NCI-H2171 (cell line): ENCODE measurements at regions not wholly inside any gene's neighbourhood (a gene's known extent, or its start where the extent isn't known, plus 50 kb on each side); places are given as distances from the start of the nearest gene placed in this dataset.

Experiments used
- DNase-seq: peaks from one replicate; lab custom pipeline; 2025; lab: John Stamatoyannopoulos, UW

- DNase-seq, result no peak
These were observed 98.6 kb downstream of the BCL2L11 start for GRCh38 chr2:111219285-111219684.

DNA sequence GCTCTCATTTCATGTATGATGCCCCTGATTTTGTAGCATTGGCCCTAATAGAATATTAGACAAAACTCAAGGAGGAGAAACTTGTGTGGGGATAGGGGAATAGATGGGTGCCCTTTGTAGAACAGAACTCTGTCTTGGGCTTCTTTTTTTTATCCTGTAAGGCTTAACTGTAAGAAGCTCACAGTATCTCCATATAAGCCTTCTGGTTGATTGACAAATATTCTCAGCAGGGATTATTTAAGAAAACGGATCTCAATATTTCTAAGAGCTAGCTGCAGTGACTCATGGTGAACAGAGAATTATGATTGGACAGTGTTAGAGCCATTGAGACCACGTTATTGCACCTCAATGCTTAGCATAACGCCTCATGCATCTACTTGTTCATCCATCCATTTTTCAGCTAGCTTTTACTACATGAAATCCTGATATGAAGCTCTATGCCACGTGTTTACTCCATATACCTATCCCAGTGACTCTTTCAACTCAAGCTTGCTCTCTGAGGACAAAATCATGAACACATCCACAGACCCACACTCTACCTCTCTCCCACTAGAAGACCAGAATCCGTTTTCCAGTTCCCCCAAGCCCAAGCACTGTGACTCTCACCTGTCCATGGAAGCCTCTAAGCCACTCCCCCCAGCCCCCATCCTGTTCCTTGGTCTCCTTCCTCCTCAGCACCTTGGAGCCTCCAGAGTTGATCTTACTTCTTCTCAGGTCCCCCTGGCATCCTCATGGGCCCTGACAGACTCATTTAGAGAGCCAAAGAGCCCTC is 99.2 kb downstream of the BCL2L11 start:
- DNase-seq, result no peak

DNA sequence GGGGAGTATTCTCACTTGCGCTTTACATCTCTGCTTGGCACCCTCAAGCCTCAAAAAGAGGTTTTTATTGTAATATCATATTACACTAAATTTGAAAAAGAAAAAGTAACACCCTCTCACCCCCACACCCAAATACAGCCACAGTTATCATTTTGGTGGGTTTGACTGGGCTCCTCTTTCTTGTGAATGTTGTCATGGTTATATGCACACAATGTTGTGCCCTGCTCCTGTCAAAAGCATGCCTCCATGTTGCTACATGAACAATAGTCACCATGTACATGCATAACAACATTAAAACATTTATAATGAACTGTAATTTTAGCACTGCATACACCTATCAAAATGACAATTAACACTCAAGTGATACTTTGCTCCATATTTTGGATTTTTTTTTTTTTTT is 100.2 kb downstream of the BCL2L11 start:
- DNase-seq, result no peak

DNA sequence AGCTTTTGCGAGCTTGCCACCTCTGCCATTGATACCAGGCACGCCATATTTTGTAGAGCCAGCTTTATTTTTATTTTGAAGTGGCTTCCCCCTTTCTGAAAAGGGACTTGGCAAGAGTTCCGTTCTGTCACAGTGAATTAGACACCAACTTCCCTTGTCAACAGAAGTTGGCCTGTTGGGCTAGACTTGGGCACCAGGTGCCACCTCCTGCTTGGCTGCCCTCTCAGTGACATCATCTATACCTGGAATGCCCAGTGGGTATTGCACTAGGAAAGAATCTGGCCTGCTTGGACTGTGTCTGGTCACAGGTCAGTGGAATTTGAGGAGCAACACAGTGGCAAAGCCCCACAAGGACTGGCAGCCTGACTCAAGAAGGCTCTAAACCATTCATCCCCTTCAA is 101.0 kb downstream of the BCL2L11 start:
- no peak for DNase-seq

DNA sequence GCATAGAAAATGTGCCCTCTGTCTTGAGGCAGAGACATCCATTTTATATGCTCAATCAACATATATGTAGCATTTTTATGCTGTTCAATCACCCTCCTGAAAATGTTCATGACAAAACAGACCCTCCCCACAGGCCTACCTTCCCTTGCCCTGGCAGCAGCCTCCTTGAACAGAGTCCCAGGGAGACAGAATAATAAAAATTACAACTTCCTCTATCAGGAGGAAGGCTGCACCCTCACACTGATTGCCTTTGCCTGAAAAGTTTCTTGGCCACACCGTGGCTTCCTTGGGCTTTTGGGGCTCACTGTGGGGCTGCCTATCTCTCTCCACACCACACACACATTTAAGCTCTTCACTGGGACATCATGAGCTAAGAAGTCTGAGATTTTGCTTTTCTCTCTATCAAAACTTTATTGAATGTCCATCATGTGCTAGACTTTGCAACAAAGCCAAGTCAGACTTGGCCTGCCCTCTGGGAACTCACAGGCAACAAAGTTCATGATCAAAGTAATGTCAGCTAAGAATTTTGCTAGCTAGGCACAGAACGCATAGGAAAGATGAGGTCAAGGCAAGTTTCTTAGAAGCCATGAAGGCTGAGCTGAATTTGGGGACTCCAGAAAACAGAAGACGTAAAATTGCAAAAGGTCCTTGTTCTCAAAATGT is 101.6 kb downstream of the BCL2L11 start:
- DNase-seq, result no peak

DNA sequence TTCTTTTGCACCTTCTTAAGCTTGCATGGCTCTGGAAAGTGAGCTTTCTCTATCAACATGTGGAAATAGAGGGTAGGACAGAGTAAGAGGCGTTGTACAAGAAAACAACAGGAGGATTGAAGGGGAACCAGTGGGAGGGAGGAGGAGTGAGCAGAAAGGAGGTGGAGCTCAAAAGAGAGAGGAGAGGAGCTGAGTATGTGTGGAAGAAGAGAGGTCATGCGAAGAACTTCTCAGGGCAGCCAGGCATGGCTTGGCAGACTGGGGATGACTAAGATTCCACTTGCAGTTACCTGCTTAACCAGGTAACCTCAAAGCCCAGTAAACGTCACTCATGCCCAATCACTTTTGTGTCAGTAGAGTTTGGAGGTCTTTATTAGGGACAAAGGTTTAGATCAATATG is 105.1 kb downstream of the BCL2L11 start:
- DNase-seq, result no peak

- no peak for DNase-seq
These were observed 106.4 kb downstream of the BCL2L11 start for GRCh38 chr2:111226876-111227700.

DNA sequence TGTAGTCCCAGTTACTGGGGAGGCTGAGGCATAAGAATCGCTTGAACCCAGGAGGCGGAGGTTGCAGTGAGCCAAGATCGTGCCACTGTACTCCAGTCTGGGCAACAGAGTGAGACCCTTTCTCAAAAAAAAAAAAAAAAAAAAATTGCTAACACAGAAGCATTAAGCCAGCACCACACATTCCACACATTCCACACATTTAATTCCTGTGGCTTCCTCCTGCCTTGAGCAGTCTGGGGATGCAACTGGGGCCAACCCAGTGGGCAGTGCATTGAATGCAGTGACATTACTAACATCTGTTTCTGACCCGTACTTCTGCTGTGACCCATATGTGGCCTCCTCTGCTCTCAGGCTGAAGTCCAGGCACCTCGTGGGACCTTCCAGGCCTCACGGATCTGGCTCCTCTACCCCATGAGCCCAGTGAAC is 107.0 kb downstream of the BCL2L11 start:
- no peak for DNase-seq

GRCh38 chr2:111231532-111232252 is 111.0 kb downstream of the BCL2L11 start:
- DNase-seq, result no peak

DNA sequence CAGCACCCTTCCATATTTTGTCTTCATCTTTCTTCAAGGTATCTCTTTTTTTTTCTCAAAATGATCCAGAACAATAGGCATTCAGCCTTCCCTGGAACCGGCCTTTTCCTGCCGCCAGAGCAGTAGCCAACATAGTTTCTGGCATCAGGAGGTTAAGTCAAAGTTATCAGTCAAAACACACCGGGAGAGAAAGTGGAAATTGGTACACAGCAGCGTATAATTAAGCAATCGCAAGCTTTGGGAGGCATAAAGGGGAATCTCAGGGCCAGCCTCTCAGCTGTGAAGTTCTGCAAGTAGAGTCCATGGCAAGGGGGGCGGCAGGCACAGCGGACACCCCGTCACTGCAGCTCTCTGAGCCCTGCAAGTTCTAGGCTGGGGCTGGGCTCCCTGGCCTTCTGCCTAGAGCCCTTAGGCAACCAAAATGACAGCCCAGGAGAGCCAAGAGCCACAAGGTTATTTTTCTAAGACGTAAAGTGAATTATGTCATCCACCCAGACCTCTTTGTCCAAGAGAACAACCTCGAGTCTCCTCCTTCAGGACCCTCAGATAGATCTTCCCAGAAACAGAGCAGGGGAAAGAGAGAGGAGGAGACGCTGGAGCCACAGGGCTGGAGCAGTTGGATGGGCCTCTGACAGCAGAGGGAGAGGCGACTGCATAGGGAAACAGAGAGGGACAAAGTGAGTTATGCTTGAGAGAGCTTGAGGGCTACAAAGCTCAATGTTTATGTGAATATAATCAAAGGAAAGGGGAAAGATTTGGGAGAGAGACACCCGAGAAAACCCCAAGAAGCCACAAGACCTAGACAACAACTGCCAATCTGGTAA is 114.7 kb downstream of the BCL2L11 start:
- no peak for DNase-seq

DNA sequence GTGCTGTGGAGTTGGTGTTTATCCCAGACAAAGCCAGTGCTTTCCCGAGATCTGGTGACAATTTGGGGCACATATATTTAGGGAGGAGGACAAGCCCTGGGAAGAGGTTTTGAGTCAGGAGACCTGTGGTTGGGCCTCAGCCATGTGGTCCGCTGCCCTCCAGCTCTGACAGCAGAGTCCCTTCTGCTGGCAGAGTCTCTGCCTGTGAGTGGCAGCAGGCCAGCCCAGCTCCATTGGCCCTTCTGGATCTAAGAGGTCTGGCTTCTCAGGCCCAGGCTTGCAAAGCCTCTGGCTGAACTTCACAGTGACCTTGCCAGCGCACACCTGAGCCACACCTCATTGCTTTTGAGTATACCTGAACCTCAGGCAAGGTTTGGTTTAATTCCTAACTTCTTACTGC is 115.3 kb downstream of the BCL2L11 start:
- DNase-seq, result no peak

DNA sequence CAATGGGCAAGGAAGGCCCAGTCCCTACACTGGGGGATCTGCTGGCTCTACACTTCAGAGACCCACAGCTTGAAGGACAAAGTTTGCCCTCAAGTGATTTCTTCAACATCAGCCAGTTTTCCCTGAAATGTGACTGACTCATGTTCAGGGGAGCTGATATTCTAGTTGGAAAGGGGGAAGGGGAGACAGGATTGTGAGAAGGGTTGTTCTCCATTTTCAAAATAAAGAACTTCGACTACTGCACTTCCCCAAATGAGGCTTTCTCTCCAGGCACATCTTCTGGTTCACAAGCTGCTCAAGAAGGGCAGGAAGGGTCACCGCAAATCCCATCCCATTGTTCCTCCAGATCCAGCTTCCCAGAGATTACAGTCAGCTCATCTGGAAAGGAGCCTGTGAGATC is 117.6 kb downstream of the BCL2L11 start:
- DNase-seq, result no peak

DNA sequence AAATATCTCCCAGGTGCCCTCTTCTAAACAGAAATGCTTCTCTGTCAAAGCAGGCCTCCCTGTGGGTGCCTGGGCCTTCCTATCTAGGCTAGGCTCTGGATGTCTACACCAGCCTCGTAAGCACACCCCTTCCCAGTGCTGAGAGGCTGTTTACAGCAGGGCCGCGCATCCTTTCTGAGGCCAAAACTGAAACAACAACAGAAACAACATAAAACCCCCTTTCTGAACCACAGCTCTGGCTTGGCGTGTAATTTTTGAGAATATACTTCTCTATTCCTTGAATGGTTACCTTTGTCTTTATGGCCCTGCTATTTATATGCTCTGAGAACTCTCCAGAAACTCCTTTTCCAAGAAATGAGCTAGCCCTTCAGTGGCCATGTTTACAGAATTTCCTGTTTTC is 118.4 kb downstream of the BCL2L11 start:
- DNase-seq, result no peak

DNA sequence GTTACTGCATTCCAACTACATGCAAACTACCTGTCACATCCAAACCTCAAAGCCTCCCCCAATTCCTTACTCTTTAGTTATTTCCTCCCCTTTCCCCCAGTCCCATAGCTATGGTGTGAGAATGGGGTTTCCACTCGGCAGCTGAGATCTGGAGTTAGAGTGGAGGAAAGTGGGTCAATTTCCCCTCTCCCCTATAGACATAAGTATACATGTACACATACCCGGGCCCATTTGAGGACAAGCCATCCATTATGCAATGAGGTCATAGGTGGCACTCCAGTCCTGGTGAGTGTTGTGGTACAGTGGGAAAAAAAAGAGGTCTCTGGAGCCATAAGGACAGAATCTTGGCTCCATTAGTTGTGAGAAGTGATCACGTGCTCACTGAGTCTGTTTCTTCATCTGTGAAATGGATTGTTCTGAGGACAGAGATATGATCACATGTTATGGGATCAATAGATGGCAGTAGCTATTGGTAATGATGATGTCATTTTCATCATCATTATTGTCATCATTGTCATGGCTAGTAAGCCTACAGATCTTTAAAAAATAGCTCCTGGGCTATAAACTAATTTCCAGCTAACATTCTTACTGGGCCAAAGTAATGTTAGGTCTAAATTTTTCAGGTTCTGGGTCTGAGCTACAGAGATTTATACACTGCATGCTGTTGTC is 119.0 kb downstream of the BCL2L11 start:
- no peak for DNase-seq

- DNase-seq, result no peak
These were observed 122.6 kb downstream of the BCL2L11 start for GRCh38 chr2:111243295-111243694.

GRCh38 chr2:111244864-111245263 is 124.2 kb downstream of the BCL2L11 start:
- DNase-seq, result no peak

- DNase-seq, result no peak
These were observed 125.9 kb downstream of the BCL2L11 start for GRCh38 chr2:111246620-111247061.

- DNase-seq, result no peak
These were observed 126.8 kb downstream of the BCL2L11 start for GRCh38 chr2:111247491-111247890.

- DNase-seq, result no peak
These were observed 129.1 kb downstream of the BCL2L11 start for GRCh38 chr2:111249806-111250205.

- DNase-seq, result no peak
These were observed 129.8 kb downstream of the BCL2L11 start for GRCh38 chr2:111250448-111251030.
